ENCODE measurements at regions not wholly inside any gene's neighbourhood (a gene's known extent, or its start where the extent isn't known, plus 50 kb on each side); places are given as distances from the start of the nearest gene placed in this dataset.

GRCh38 chr17:31623990-31624389 is 232.5 kb downstream of the RAB11FIP4 start:
- H2BK5ac ChIP-seq (ENCODE audit: low read depth, low read length): no peak overlapping the region
- no peak overlapping the region for H2BK12ac ChIP-seq (ENCODE audit: low read depth, low read length)
- H3K79me1 ChIP-seq (ENCODE audit: low read depth, low read length): no peaks in the 10 kb centered on the region
- no peak overlapping the region for H3K14ac ChIP-seq (ENCODE audit: insufficient read length)
- H4K5ac ChIP-seq (ENCODE audit: insufficient read length, low read depth, low read length): no peak overlapping the region
- no peak overlapping the region for H2AK5ac ChIP-seq (ENCODE audit: low read depth, low read length)
- H3K27me3 ChIP-seq (replicated peaks in 1 of 4; ENCODE audit: control insufficient read depth in 3 of 4, extremely low read depth in 1 of 4, insufficient read depth in 3 of 4, low read length in 3 of 4): no peaks in the 10 kb centered on the region
- H3K4ac ChIP-seq (replicated peaks; ENCODE audit: insufficient read length, low read depth, low read length): no peak overlapping the region
- no peaks in the 10 kb centered on the region for H3K79me2 ChIP-seq (ENCODE audit: control insufficient read depth in 1 of 2, insufficient read depth in 2 of 2, low read length in 2 of 2)
- no peak overlapping the region for H4K91ac ChIP-seq (replicated peaks; ENCODE audit: insufficient read length, low read length)
- no peaks in the 10 kb centered on the region for H3K4me1 ChIP-seq (replicated peaks in 1 of 4; ENCODE audit: control insufficient read depth in 3 of 4, insufficient read depth in 4 of 4, low read length in 3 of 4)
- H3K23ac ChIP-seq (ENCODE audit: insufficient read length): no peak overlapping the region
- no peak overlapping the region for H2AFZ ChIP-seq (ENCODE audit: low read length)
- H3K23me2 ChIP-seq (ENCODE audit: low read depth, low read length): no peaks in the 10 kb centered on the region; the same call in 1 of the 2 replicates
- no peaks in the 10 kb centered on the region for H4K20me1 ChIP-seq (replicated peaks in 1 of 2; ENCODE audit: control insufficient read depth in 1 of 2, insufficient read depth in 2 of 2, low read length in 2 of 2)
- no peak overlapping the region for H3K56ac ChIP-seq (replicated peaks; ENCODE audit: insufficient read length, low read depth, low read length)
- no peak overlapping the region for H3K27ac ChIP-seq (ENCODE audit: low read depth, low read length)
- DNase-seq (ENCODE audit: low read depth in 1 of 2, low spot score in 2 of 2) (no peak), FAIRE-seq (no peak)
- H4K8ac ChIP-seq (ENCODE audit: extremely low read depth, insufficient read depth, low read length): no peak overlapping the region
- H3K18ac ChIP-seq (ENCODE audit: extremely low read depth, low read length): no peak overlapping the region
- no peak overlapping the region for H2BK120ac ChIP-seq (replicated peaks; ENCODE audit: low read depth, low read length)
- H3K4me2 ChIP-seq (ENCODE audit: insufficient read depth in 1 of 2, low read depth in 2 of 2, low read length in 2 of 2): no peak overlapping the region
- H3K9me3 ChIP-seq (ENCODE audit: insufficient read depth in 2 of 2, low read depth in 1 of 2, low read length in 1 of 2): 0 out of 4 replicates have a peak, but pooled peaks cover 0 to 4% of the 10 kb centered on the region in 2 experiments
- TF ChIP-seq GTF2F1 (IDR thresholded peaks at IDR 0.05; ENCODE audit: borderline replicate concordance, low read depth, low read length) (no peak), CTCF (IDR thresholded peaks at IDR 0.05; ENCODE audit: control extremely low read depth in 1 of 3, insufficient read depth in 1 of 3, low read depth in 1 of 3, low read length in 3 of 3) (no peak), CEBPB (IDR thresholded peaks at IDR 0.05; ENCODE audit: low read depth, low read length) (no peak), RFX5 (IDR thresholded peaks at IDR 0.05; ENCODE audit: borderline replicate concordance, low read depth, low read length) (no peak), PHF8 (conservative IDR thresholded peaks at IDR 0.05; ENCODE audit: low read depth, low read length) (no peak), BRCA1 (IDR thresholded peaks at IDR 0.05; ENCODE audit: low read depth, low read length) (no peak)
- H3K9ac ChIP-seq (replicated peaks in 1 of 4; ENCODE audit: extremely low read depth in 1 of 4, low read depth in 3 of 4, low read length in 3 of 4): no peak overlapping the region
- ChIA-PET POLR2A (ENCODE audit: partially characterized antibody) (no interaction called here), CTCF (ENCODE audit: partially characterized antibody) (no interaction called here)
- H3K4me3 ChIP-seq (ENCODE audit: extremely low read depth in 1 of 4, insufficient read depth in 2 of 4, low read depth in 3 of 4, low read length in 4 of 4): no peak overlapping the region
- no peak overlapping the region for H2BK20ac ChIP-seq (ENCODE audit: low read length)
- no peaks in the 10 kb centered on the region for H3K36me3 ChIP-seq (ENCODE audit: control insufficient read depth in 2 of 4, insufficient read depth in 4 of 4, low read length in 3 of 4)
- 77% methylated on average over 1 of the region's 1 CpG; no CpG with 5 or more reads in 1 of the 2 experiments for WGBS, 2 experiments (ENCODE audit: extremely low coverage in 1 of 2, insufficient coverage in 1 of 2, insufficient read length in 1 of 2, insufficient replicate concordance in 2 of 2, low coverage in 1 of 2, low lambda C conversion rate in 2 of 2, missing lambda C conversion rate in 1 of 2)
- no peak overlapping the region for H2BK15ac ChIP-seq (ENCODE audit: low read length)

Measured in H1 (cell line).